GM23248 (cell line): ENCODE measurements at regions not wholly inside any gene's neighbourhood (a gene's known extent, or its start where the extent isn't known, plus 50 kb on each side); places are given as distances from the start of the nearest gene placed in this dataset.

ENCODE experiments used
- DNase-seq: peaks from one replicate; pipeline ENCODE4 v3.0.0-alpha.2; 2015
- H2AFZ ChIP-seq: fragments of 200-600 bp; sonication (generic); 2 replicates; pipeline ENCODE4 v1.6.1; 2016; ENCODE audit warnings: antibody characterized with exemption
- H3F3A ChIP-seq: fragments of 200-600 bp; sonication (generic); 2 replicates; pipeline ENCODE4 v1.6.1; 2016; ENCODE audit warnings: mild to moderate bottlenecking, antibody characterized with exemption, mixed run types; ENCODE audit not compliant: insufficient read depth
- H3K27ac ChIP-seq: fragments of 200-600 bp; sonication (generic); 2 replicates; pipeline ENCODE4 v1.5.1; 2016; ENCODE audit warnings: mild to moderate bottlenecking
- H3K27me3 ChIP-seq: fragments of 200-600 bp; sonication (generic); replicated peaks from 2 replicates; pipeline ENCODE4 v1.6.1; 2016; ENCODE audit warnings: mild to moderate bottlenecking; ENCODE audit not compliant: insufficient read depth
- H3K36me3 ChIP-seq: fragments of 200-600 bp; sonication (generic); 2 replicates; pipeline ENCODE4 v1.6.1; 2016; ENCODE audit warnings: low read depth, mild to moderate bottlenecking
- H3K4me1 ChIP-seq: fragments of 200-600 bp; sonication (generic); 2 replicates; pipeline ENCODE4 v1.6.1; 2016; ENCODE audit warnings: mild to moderate bottlenecking; ENCODE audit not compliant: insufficient read depth
- H3K4me2 ChIP-seq: fragments of 200-600 bp; sonication (generic); one replicate; pipeline ENCODE4 v1.6.1; 2016; ENCODE audit warnings: mild to moderate bottlenecking; ENCODE audit not compliant: unreplicated experiment
- H3K4me3 ChIP-seq: fragments of 200-600 bp; sonication (generic); 2 replicates; pipeline ENCODE4 v1.5.1; 2016; ENCODE audit warnings: mild to moderate bottlenecking
- H3K79me2 ChIP-seq: fragments of 200-600 bp; sonication (generic); 2 replicates; pipeline ENCODE4 v1.6.1; 2016; ENCODE audit warnings: mild to moderate bottlenecking; ENCODE audit not compliant: insufficient read depth
- H3K9ac ChIP-seq: fragments of 200-600 bp; sonication (generic); 2 replicates; pipeline ENCODE4 v1.6.1; 2016; ENCODE audit warnings: mild to moderate bottlenecking
- H3K9me2 ChIP-seq: fragments of 200-600 bp; sonication (generic); 2 replicates; pipeline ENCODE4 v1.6.1; 2016; ENCODE audit warnings: mixed run types, mild to moderate bottlenecking, moderate library complexity; ENCODE audit not compliant: insufficient read depth
- H3K9me3 ChIP-seq: fragments of 200-600 bp; sonication (generic); one replicate; pipeline ENCODE4 v1.6.1; 2017; ENCODE audit warnings: low read depth
- H4K20me1 ChIP-seq: fragments of 200-600 bp; sonication (generic); 2 replicates; pipeline ENCODE4 v1.6.0; 2016; ENCODE audit not compliant: insufficient read depth
- EZH2 ChIP-seq: fragments of 200-600 bp; sonication (generic); IDR thresholded peaks from 2 replicates; pipeline ENCODE4 v1.6.1; 2018; ENCODE audit warnings: antibody characterized with exemption, mild to moderate bottlenecking; ENCODE audit not compliant: insufficient read depth, poor library complexity, severe bottlenecking
- EZH2phosphoT487 ChIP-seq: fragments of 200-600 bp; sonication (generic); IDR thresholded peaks from 2 replicates; pipeline ENCODE4 v1.6.1; 2018; ENCODE audit warnings: antibody characterized with exemption, moderate library complexity, mild to moderate bottlenecking, low read depth; ENCODE audit not compliant: insufficient read depth
- WGBS, 2 experiments: methylation state at CpG; one replicate each; pipeline ENCODE4 v1.1.6; 2015 to 2017; ENCODE audit warnings: low lambda C conversion rate in 2 of 2, low coverage in 1 of 2; ENCODE audit errors: missing lambda C conversion rate in 2 of 2; 5-methylcytosine and 5-hydroxymethylcytosine counted together
- in situ Hi-C: fragments of 300-500 bp; cut with MboI; formaldehyde crosslinking; loops from 2 replicates; pipeline ENCODE4 v1.15.0; 2020

DNA sequence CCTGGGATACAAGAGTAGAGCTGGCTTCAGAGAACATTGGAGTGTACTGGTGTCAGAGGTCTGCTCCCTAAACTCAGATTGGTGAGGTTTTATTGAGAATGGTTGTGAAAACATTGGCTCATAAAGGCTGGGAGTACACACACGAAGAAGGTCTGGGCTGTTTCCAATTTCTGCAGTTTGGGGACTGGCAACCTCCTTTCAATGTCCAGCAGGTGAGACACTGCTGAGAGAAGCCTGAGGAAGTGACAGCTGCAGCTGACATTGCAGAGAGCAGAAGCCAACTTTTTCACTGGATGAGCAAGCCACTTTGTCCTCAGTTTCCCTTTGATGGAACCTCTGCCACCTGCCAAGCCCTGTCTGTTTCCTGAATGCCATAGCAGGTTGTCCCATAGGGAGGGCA, 346.6 kb upstream of the SPRED2 start:
- TF ChIP-seq EZH2phosphoT487 (no peak), EZH2 (no peak)
- no peaks in the 10 kb centered on the region for H3K9me2 ChIP-seq
- DNase-seq = no peak
- no peak overlapping the region for H3K27ac ChIP-seq
- WGBS, 2 experiments = 7 to 12% methylated on average over 1 of the region's 1 CpG
- no peak overlapping the region for H3K4me3 ChIP-seq
- no peaks in the 10 kb centered on the region for H3K9me3 ChIP-seq
- in situ Hi-C loops = no loop called here
- no peaks in the 10 kb centered on the region for H4K20me1 ChIP-seq
- no peak overlapping the region for H3K4me2 ChIP-seq
- no peaks in the 10 kb centered on the region for H3K4me1 ChIP-seq
- no peak overlapping the region for H2AFZ ChIP-seq
- H3K9ac ChIP-seq = no peak overlapping the region
- no peaks in the 10 kb centered on the region for H3K27me3 ChIP-seq
- H3K79me2 ChIP-seq = no peaks in the 10 kb centered on the region
- H3K36me3 ChIP-seq = no peaks in the 10 kb centered on the region
- no peaks in the 10 kb centered on the region for H3F3A ChIP-seq

- no peaks in the 10 kb centered on the region for H3F3A ChIP-seq
- 44 to 51% methylated on average over 2 of the region's 2 CpGs for WGBS, 2 experiments
- TF ChIP-seq EZH2phosphoT487 = no peak
- no peak for TF ChIP-seq EZH2
- no peak overlapping the region for H3K4me2 ChIP-seq
- H3K9me2 ChIP-seq = no peaks in the 10 kb centered on the region
- H3K4me1 ChIP-seq = no peaks in the 10 kb centered on the region
- H3K9ac ChIP-seq = no peak overlapping the region
- H3K79me2 ChIP-seq = no peaks in the 10 kb centered on the region
- no peaks in the 10 kb centered on the region for H4K20me1 ChIP-seq
- H3K4me3 ChIP-seq = no peak overlapping the region
- in situ Hi-C loops = no loop called here
- no peak overlapping the region for H2AFZ ChIP-seq
- H3K27ac ChIP-seq = no peak overlapping the region
- no peaks in the 10 kb centered on the region for H3K27me3 ChIP-seq
- H3K36me3 ChIP-seq = no peaks in the 10 kb centered on the region
- no peaks in the 10 kb centered on the region for H3K9me3 ChIP-seq
- no peak for DNase-seq
Observed at GRCh38 chr2:65778137-65778536, 345.7 kb upstream of the SPRED2 start.

- no peak for TF ChIP-seq EZH2
- no peaks in the 10 kb centered on the region for H3K79me2 ChIP-seq
- H3K4me2 ChIP-seq = no peak overlapping the region
- H3K9me2 ChIP-seq = no peaks in the 10 kb centered on the region
- no peaks in the 10 kb centered on the region for H3K9me3 ChIP-seq
- DNase-seq = no peak
- no peak overlapping the region for H3K4me3 ChIP-seq
- no peaks in the 10 kb centered on the region for H3K36me3 ChIP-seq
- no peaks in the 10 kb centered on the region; the same call in 1 of the 2 replicates for H3K27me3 ChIP-seq
- in situ Hi-C loops = no loop called here
- no peak overlapping the region for H2AFZ ChIP-seq
- WGBS, 2 experiments = 21 to 38% methylated on average over 2 of the region's 2 CpGs
- H3K27ac ChIP-seq = no peak overlapping the region
- H4K20me1 ChIP-seq = no peaks in the 10 kb centered on the region
- H3F3A ChIP-seq = no peaks in the 10 kb centered on the region
- no peaks in the 10 kb centered on the region for H3K4me1 ChIP-seq
- H3K9ac ChIP-seq = no peak overlapping the region
Observed at GRCh38 chr2:65775839-65776238, 343.4 kb upstream of the SPRED2 start.

DNA sequence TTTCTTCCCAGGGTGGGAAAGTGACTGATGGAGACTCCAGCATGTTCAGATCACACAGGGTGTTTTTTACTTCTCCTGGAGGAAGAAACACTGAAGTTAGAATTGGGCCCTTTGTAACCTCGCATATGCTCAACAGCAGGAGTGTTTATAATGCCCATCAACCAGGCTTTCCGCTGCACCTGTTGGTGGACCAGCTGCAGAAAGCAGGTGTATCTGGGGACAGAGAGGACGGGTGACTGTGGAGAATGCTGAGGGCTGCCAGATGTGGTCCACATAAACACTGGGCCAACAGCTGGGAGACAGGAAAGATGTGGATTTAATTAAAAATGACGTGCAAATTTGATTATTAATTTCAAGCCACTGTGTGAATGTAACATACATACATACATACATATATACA, 335.5 kb upstream of the SPRED2 start:
- Histone ChIP-seq H3K4me2 (no peak overlapping the region), H4K20me1 (no peaks in the 10 kb centered on the region), H3F3A (no peaks in the 10 kb centered on the region), H3K4me1 (no peaks in the 10 kb centered on the region), H3K27me3 (no peaks in the 10 kb centered on the region; the same call in 1 of the 2 replicates), H3K79me2 (no peaks in the 10 kb centered on the region), H3K27ac (no peak overlapping the region), H3K9ac (no peak overlapping the region), H3K9me2 (no peaks in the 10 kb centered on the region), H3K36me3 (no peaks in the 10 kb centered on the region), H3K4me3 (no peak overlapping the region), H2AFZ (no peak overlapping the region), H3K9me3 (no peaks in the 10 kb centered on the region)
- TF ChIP-seq EZH2 (no peak), EZH2phosphoT487 (no peak)
- DNase-seq = no peak
- whole genome bisulfite sequencing, 2 experiments = 43 to 44% methylated on average over 4 of the region's 4 CpGs
- in situ Hi-C loops = no loop called here

GRCh38 chr2:65766768-65767267, 334.4 kb upstream of the SPRED2 start:
- DNase-seq = no peak

More at GRCh38 chr2:65766768-65767267, 334.4 kb upstream of the SPRED2 start:
- H3K27ac ChIP-seq = no peak overlapping the region
- H3K9me2 ChIP-seq = no peaks in the 10 kb centered on the region
- no peaks in the 10 kb centered on the region; the same call in 1 of the 2 replicates for H3K27me3 ChIP-seq
- WGBS, 2 experiments = 37 to 39% methylated on average over 6 of the region's 6 CpGs
- H3K36me3 ChIP-seq = no peaks in the 10 kb centered on the region
- H2AFZ ChIP-seq = no peak overlapping the region
- no peak for TF ChIP-seq EZH2phosphoT487
- no peak for TF ChIP-seq EZH2
- no peak overlapping the region for H3K4me3 ChIP-seq
- no peak overlapping the region for H3K9ac ChIP-seq
- H3F3A ChIP-seq = no peaks in the 10 kb centered on the region
- H3K9me3 ChIP-seq = no peaks in the 10 kb centered on the region
- H3K4me1 ChIP-seq = no peaks in the 10 kb centered on the region
- in situ Hi-C loops = no loop called here
- no peak overlapping the region for H3K4me2 ChIP-seq
- H3K79me2 ChIP-seq = no peaks in the 10 kb centered on the region
- H4K20me1 ChIP-seq = no peaks in the 10 kb centered on the region
